Neural crest cell (in vitro differentiated cells): ENCODE measurements at regions not wholly inside any gene's neighbourhood (a gene's known extent, or its start where the extent isn't known, plus 50 kb on each side); places are given as distances from the start of the nearest gene placed in this dataset.
A peak's percentile ranks its signal among the peaks of the same experiment; 100 is the strongest.

Experiments used
- DNase-seq: peaks from one replicate; pipeline ENCODE4 v3.0.0; 2021; ENCODE audit warnings: low read depth, mixed read lengths, low spot score
- H3K27ac Mint-ChIP-seq: one replicate; pipeline ENCODE4 v1.8.0; 2021; ENCODE audit warnings: mild to moderate bottlenecking, mixed read lengths; ENCODE audit not compliant: unreplicated experiment
- H3K27me3 Mint-ChIP-seq: 2 replicates; pipeline ENCODE4 v1.8.0; 2021; ENCODE audit warnings: low read depth, mild to moderate bottlenecking, mixed read lengths
- H3K36me3 Mint-ChIP-seq: 2 replicates; pipeline ENCODE4 v1.8.0; 2021; ENCODE audit warnings: low read depth, mild to moderate bottlenecking, mixed read lengths
- H3K4me1 Mint-ChIP-seq: 2 replicates; pipeline ENCODE4 v1.8.0; 2021; ENCODE audit warnings: mixed read lengths
- H3K4me3 Mint-ChIP-seq: one replicate; pipeline ENCODE4 v1.8.0; 2021; ENCODE audit warnings: mild to moderate bottlenecking, mixed read lengths
- H3K9me3 Mint-ChIP-seq: 2 replicates; pipeline ENCODE4 v1.8.0; 2021; ENCODE audit warnings: mixed read lengths
- TF ChIP-seq, protein P1 (sequence below): fragments of 200-600 bp; sonication (generic); conservative IDR thresholded peaks from 2 replicates; pipeline ENCODE4 v1.5.0; 2021; ENCODE audit warnings: antibody characterized with exemption, mild to moderate bottlenecking

DNA sequence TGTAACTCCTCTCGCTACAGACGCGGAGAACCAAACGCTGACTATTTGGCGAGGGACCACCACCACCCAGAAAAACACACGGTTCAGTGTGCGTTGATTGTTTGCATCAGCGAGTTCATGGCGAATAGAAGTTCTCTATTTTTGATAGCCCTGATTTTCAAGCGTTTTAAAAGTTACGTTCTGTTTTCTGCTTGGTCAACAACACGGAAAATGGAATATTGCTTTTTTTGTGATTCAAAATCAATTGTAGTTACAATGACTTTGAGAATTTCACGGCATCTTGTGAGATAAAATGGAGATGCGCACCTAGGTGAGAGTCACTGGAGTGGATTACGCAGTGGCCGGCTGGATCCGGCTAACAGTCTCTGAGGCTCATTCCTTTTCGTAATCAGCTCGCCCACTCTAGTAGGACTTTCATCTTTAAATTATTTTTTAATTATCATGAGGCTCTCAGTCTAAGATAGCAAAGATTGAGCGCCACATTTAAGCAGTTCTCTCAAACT is 54.8 kb downstream of the CCDC54 start:
- Mint-ChIP-seq H3K27ac (peak overlapping the region; percentile 97), H3K4me1 (peaks cover 34% of the 10 kb centered on the region), H3K36me3 (no peaks in the 10 kb centered on the region), H3K27me3 (peaks cover 9% of the 10 kb centered on the region), H3K4me3 (peak overlapping the region; percentile 95), H3K9me3 (no peaks in the 10 kb centered on the region)
- DNase-seq, result no peak
- TF ChIP-seq, protein P1, sequence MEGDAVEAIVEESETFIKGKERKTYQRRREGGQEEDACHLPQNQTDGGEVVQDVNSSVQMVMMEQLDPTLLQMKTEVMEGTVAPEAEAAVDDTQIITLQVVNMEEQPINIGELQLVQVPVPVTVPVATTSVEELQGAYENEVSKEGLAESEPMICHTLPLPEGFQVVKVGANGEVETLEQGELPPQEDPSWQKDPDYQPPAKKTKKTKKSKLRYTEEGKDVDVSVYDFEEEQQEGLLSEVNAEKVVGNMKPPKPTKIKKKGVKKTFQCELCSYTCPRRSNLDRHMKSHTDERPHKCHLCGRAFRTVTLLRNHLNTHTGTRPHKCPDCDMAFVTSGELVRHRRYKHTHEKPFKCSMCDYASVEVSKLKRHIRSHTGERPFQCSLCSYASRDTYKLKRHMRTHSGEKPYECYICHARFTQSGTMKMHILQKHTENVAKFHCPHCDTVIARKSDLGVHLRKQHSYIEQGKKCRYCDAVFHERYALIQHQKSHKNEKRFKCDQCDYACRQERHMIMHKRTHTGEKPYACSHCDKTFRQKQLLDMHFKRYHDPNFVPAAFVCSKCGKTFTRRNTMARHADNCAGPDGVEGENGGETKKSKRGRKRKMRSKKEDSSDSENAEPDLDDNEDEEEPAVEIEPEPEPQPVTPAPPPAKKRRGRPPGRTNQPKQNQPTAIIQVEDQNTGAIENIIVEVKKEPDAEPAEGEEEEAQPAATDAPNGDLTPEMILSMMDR, result no peak

DNA sequence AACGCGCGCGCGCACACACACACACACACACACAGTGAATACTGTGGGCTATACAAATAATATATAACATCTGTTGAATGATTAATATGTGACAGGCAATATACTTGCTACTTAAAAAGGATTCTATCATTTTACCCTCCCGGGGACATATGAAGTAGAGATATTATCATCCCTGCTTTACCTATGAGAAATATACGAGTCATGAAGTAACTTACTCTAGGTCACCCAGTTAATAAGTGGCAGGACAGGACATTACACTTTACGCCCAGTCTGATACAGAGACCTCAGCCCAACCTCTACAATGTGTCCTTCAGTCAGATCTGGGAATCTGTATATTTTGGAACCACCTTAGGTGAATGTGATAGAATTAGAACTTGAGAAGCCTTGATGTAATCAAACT is 55.4 kb downstream of the CCDC54 start:
- no peaks in the 10 kb centered on the region for H3K9me3 Mint-ChIP-seq
- TF ChIP-seq, protein P1, result no peak
- no peaks in the 10 kb centered on the region for H3K36me3 Mint-ChIP-seq
- peaks cover 34% of the 10 kb centered on the region for H3K4me1 Mint-ChIP-seq
- no peak overlapping the region for H3K27ac Mint-ChIP-seq
- H3K27me3 Mint-ChIP-seq, result peaks cover 9% of the 10 kb centered on the region
- DNase-seq, result no peak
- H3K4me3 Mint-ChIP-seq, result peak overlapping the region; percentile 95

DNA sequence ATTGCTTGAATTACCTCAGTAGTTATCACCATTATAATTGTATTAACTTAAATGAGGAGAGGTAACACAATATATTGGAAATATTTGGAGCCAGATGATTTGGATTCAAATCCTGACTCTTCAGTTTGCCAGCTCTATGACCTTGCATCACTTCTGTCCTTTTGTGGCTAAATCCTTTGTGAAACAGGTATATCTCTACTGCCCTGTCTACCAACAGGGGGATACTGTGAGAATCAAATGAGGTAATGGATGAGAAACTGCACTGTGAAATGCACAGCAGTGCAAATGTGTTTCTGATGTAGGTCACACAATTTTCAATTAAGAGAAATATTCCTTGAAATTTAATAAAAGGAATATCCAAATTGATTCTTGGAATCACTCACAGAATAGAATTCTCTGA is 58.8 kb downstream of the CCDC54 start:
- peaks cover 12% of the 10 kb centered on the region for H3K4me1 Mint-ChIP-seq
- H3K4me3 Mint-ChIP-seq, result no peak overlapping the region
- no peak for DNase-seq
- H3K27me3 Mint-ChIP-seq, result peaks cover 4% of the 10 kb centered on the region
- TF ChIP-seq, protein P1, result no peak
- H3K27ac Mint-ChIP-seq, result no peak overlapping the region
- no peaks in the 10 kb centered on the region for H3K36me3 Mint-ChIP-seq
- no peaks in the 10 kb centered on the region for H3K9me3 Mint-ChIP-seq

DNA sequence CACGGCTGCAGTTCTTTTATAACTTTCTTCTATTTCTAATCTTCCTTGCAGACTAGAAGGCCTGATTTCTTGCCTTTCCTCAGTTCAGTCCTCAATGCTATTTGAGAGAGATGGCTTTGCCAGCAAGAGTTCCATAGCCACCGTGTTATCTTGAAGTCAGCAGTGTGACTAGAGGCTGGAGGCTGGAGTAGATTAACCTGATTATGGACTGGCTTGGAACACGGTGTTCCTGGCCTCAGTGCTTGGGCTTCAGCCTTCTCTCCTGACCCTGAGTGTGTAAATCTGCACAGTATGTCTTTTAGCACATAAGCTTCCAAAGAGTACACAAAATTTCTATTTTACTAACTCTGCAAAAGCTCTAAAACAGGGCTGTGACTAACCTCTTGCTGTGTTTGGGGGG is 61.4 kb downstream of the CCDC54 start:
- no peak overlapping the region for H3K27ac Mint-ChIP-seq
- no peaks in the 10 kb centered on the region for H3K4me1 Mint-ChIP-seq
- no peaks in the 10 kb centered on the region for H3K9me3 Mint-ChIP-seq
- H3K27me3 Mint-ChIP-seq, result no peaks in the 10 kb centered on the region
- no peak for DNase-seq
- no peak overlapping the region for H3K4me3 Mint-ChIP-seq
- H3K36me3 Mint-ChIP-seq, result no peaks in the 10 kb centered on the region
- TF ChIP-seq, protein P1, result no peak

DNA sequence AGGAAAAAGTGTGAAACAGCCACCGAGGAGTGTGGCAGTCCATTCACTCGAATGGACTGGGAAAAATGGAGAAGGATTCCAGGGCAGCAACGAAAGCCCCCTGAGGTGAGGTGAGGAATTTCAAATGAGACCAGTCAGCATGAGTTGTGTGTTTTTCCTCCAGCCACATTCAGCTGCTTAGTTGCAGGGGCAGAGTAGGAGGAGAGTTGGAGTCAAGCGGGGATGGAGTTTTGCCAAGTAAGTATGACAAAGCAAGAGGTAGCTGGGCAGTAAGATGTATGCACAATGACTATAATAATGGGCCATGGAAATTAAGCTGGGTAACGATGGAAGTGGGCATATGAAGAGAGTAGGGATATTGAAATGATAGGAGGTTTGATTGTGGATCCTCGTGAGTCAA is 64.4 kb downstream of the CCDC54 start:
- H3K4me3 Mint-ChIP-seq, result no peak overlapping the region
- H3K27me3 Mint-ChIP-seq, result no peaks in the 10 kb centered on the region
- no peaks in the 10 kb centered on the region for H3K36me3 Mint-ChIP-seq
- DNase-seq, result no peak
- H3K9me3 Mint-ChIP-seq, result no peaks in the 10 kb centered on the region
- TF ChIP-seq, protein P1, result no peak
- H3K27ac Mint-ChIP-seq, result no peak overlapping the region
- no peaks in the 10 kb centered on the region for H3K4me1 Mint-ChIP-seq

DNA sequence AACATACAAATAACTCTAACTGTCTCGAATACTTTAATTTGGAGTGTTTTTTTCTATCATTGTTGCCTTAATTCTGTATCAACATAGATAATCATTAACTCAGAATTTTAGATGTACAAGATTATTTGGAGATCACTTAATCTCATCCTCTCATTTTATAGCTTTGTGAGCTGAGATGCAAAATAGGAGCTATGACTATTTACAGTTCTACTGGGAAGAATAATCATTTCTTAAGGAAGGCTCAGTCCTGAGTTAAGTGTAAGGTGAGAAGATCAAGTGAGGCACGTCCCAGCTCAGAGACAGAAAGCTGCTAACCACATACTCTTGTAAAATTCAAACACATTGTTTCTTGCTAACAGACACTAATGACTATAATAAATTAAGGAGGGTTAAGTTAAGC is 66.2 kb downstream of the CCDC54 start:
- Mint-ChIP-seq H3K4me1 (no peaks in the 10 kb centered on the region), H3K27me3 (no peaks in the 10 kb centered on the region), H3K36me3 (no peaks in the 10 kb centered on the region), H3K9me3 (no peaks in the 10 kb centered on the region), H3K4me3 (no peak overlapping the region), H3K27ac (no peak overlapping the region)
- TF ChIP-seq, protein P1, result no peak
- no peak for DNase-seq
